ENCODE measurements at regions not wholly inside any gene's neighbourhood (a gene's known extent, or its start where the extent isn't known, plus 50 kb on each side); places are given as distances from the start of the nearest gene placed in this dataset.

- no peak overlapping the region for H3K4me3 ChIP-seq (ENCODE audit: low read length)
- Mint-ChIP-seq H3K9me3 (no peaks in the 10 kb centered on the region), H3K36me3 (no peaks in the 10 kb centered on the region), H3K4me1 (no peaks in the 10 kb centered on the region), H3K27me3 (ENCODE audit: low read depth in 2 of 2) (no peaks in the 10 kb centered on the region), H3K4me3 (no peak overlapping the region), H3K27ac (no peak overlapping the region)
- DNase-seq (no peak), ATAC-seq (no peak)
- no peak overlapping the region for H3K27ac ChIP-seq (ENCODE audit: low read length)
- no peak for TF ChIP-seq CTCF (IDR thresholded peaks at IDR 0.05)
- H3K27me3 ChIP-seq (ENCODE audit: control insufficient read depth, insufficient read depth, low read length), result no peaks in the 10 kb centered on the region
- H3K4me1 ChIP-seq (ENCODE audit: control insufficient read depth, insufficient read depth, low read length), result no peaks in the 10 kb centered on the region
- intact Hi-C loops (cut with micrococcal nuclease), result no loop called here
- WGBS (ENCODE audit: insufficient coverage), result 76% methylated on average over 7 of the region's 8 CpGs
- H3K36me3 ChIP-seq (ENCODE audit: control insufficient read depth, insufficient read depth, low read length), result no peaks in the 10 kb centered on the region
- no peaks in the 10 kb centered on the region for H3K9me3 ChIP-seq (ENCODE audit: control insufficient read depth, insufficient read depth, low read length)
Observed at GRCh38 chr1:221174330-221174993, 295.2 kb downstream of the HLX start.

- H3K36me3 ChIP-seq (ENCODE audit: control insufficient read depth, insufficient read depth, low read length), result no peaks in the 10 kb centered on the region
- intact Hi-C loops (cut with micrococcal nuclease), result no loop called here
- Mint-ChIP-seq H3K27me3 (ENCODE audit: low read depth in 2 of 2) (no peaks in the 10 kb centered on the region), H3K9me3 (no peaks in the 10 kb centered on the region), H3K4me3 (no peak overlapping the region), H3K36me3 (no peaks in the 10 kb centered on the region), H3K27ac (no peak overlapping the region), H3K4me1 (no peaks in the 10 kb centered on the region)
- H3K4me1 ChIP-seq (ENCODE audit: control insufficient read depth, insufficient read depth, low read length), result no peaks in the 10 kb centered on the region
- WGBS (ENCODE audit: insufficient coverage), result 92% methylated on average over 2 of the region's 2 CpGs
- ATAC-seq (no peak), DNase-seq (no peak)
- H3K4me3 ChIP-seq (ENCODE audit: low read length), result no peak overlapping the region
- no peaks in the 10 kb centered on the region for H3K9me3 ChIP-seq (ENCODE audit: control insufficient read depth, insufficient read depth, low read length)
- no peaks in the 10 kb centered on the region for H3K27me3 ChIP-seq (ENCODE audit: control insufficient read depth, insufficient read depth, low read length)
- no peak overlapping the region for H3K27ac ChIP-seq (ENCODE audit: low read length)
- TF ChIP-seq CTCF (IDR thresholded peaks at IDR 0.05), result no peak
Observed at GRCh38 chr1:221175249-221175648, 296.0 kb downstream of the HLX start.

GRCh38 chr1:221180704-221181368 lies 301.6 kb downstream of the HLX start:
- Histone ChIP-seq H3K4me1 (ENCODE audit: control insufficient read depth, insufficient read depth, low read length) (no peaks in the 10 kb centered on the region), H3K27ac (ENCODE audit: low read length) (no peak overlapping the region), H3K27me3 (ENCODE audit: control insufficient read depth, insufficient read depth, low read length) (no peaks in the 10 kb centered on the region), H3K36me3 (ENCODE audit: control insufficient read depth, insufficient read depth, low read length) (no peaks in the 10 kb centered on the region), H3K4me3 (ENCODE audit: low read length) (no peak overlapping the region), H3K9me3 (ENCODE audit: control insufficient read depth, insufficient read depth, low read length) (no peaks in the 10 kb centered on the region)
- no CpG with 5 or more reads among the region's 1 CpG for WGBS (ENCODE audit: insufficient coverage)
- no peak for TF ChIP-seq CTCF (IDR thresholded peaks at IDR 0.05)
- Mint-ChIP-seq H3K9me3 (no peaks in the 10 kb centered on the region), H3K4me1 (no peaks in the 10 kb centered on the region), H3K27ac (no peak overlapping the region), H3K27me3 (ENCODE audit: low read depth in 2 of 2) (peaks cover 6 to 8% of the 10 kb centered on the region in 2 donors), H3K36me3 (no peaks in the 10 kb centered on the region), H3K4me3 (no peak overlapping the region)
- ATAC-seq, result no peak
- no peak for DNase-seq
- intact Hi-C loops (cut with micrococcal nuclease), result no loop called here

Measured in natural killer cell (primary cell).